HEK293 (cell line): ENCODE measurements at regions not wholly inside any gene's neighbourhood (a gene's known extent, or its start where the extent isn't known, plus 50 kb on each side); places are given as distances from the start of the nearest gene placed in this dataset.

ENCODE experiments used
- CTCF ChIA-PET: fragments of 350-600 bp; formaldehyde crosslinking; extraction: SDS; loops from one replicate; lab custom pipeline; 2021; ENCODE audit warnings: antibody characterized with exemption; lab: Yijun Ruan, JAX
- POLR2A ChIA-PET: fragments of 300-600 bp; formaldehyde crosslinking; extraction: SDS; loops from one replicate; lab custom pipeline; 2020; ENCODE audit warnings: antibody characterized with exemption, inconsistent platforms; lab: Yijun Ruan, JAX
- H3K27ac ChIP-seq: fragments of 200-500 bp; sonication (Bioruptor generic); 2 replicates; pipeline ENCODE4 v1.5.1; 2014; ENCODE audit warnings: low read depth, low read length, control low read depth, inconsistent platforms; ENCODE audit errors: extremely low read depth
- H3K36me3 ChIP-seq, 2 experiments: fragments of 200-500 bp in 1 of 2; sonication (Bioruptor generic) in 1 of 2; 1 replicate in 1 of 2; 2 replicates in 1 of 2; pipeline ENCODE4 v1.5.1; 2014 to 2017; ENCODE audit warnings: inconsistent platforms in 2 of 2, low read length in 2 of 2; ENCODE audit not compliant: control insufficient read depth in 2 of 2, insufficient read depth in 1 of 2
- H3K4me1 ChIP-seq: fragments of 200-500 bp; sonication (Bioruptor generic); 2 replicates; pipeline ENCODE4 v1.5.1; 2014; ENCODE audit warnings: mild to moderate bottlenecking, low read length, inconsistent platforms; ENCODE audit not compliant: control insufficient read depth, insufficient read depth
- H3K4me3 ChIP-seq: 2 replicates; pipeline ENCODE4 v1.5.1; 2011; ENCODE audit warnings: low read depth, mild to moderate bottlenecking, control low read depth, low read length, moderate library complexity
- H3K9me3 ChIP-seq: fragments of 200-500 bp; sonication (Bioruptor generic); 2 replicates; pipeline ENCODE4 v1.5.1; 2014; ENCODE audit warnings: low read depth, low read length, inconsistent platforms; ENCODE audit not compliant: control insufficient read depth, insufficient read depth
- FEZF1 ChIP-seq: fragments of 450-650 bp; formaldehyde crosslinking; IDR thresholded peaks from 2 replicates; pipeline ENCODE4 v1.5.1; 2016; ENCODE audit warnings: missing biosample characterization, missing genetic modification characterization
- MEIS1 ChIP-seq: sonication (generic); formaldehyde crosslinking; IDR thresholded peaks from 2 replicates; pipeline ENCODE4 v1.8.1; 2022; ENCODE audit warnings: missing genetic modification reagents, mild to moderate bottlenecking, borderline replicate concordance
- REPIN1 ChIP-seq: fragments of 450-650 bp; formaldehyde crosslinking; IDR thresholded peaks from 2 replicates; pipeline ENCODE4 v1.5.1; 2017; ENCODE audit warnings: missing biosample characterization, missing genetic modification characterization, low read depth
- SETDB1 ChIP-seq: IDR thresholded peaks from one replicate; pipeline ENCODE4 v1.6.1; 2017; ENCODE audit warnings: mild to moderate bottlenecking, low read length, moderate library complexity, mixed read lengths; ENCODE audit not compliant: insufficient read length
- ZBTB21 ChIP-seq: fragments of 450-650 bp; formaldehyde crosslinking; IDR thresholded peaks from 2 replicates; pipeline ENCODE4 v1.5.1; 2017; ENCODE audit warnings: missing biosample characterization, missing genetic modification characterization
- ZFP3 ChIP-seq: fragments of 450-650 bp; formaldehyde crosslinking; IDR thresholded peaks from 2 replicates; pipeline ENCODE4 v1.5.1; 2016; ENCODE audit warnings: low read depth, missing biosample characterization, missing genetic modification characterization
- ZFP41 ChIP-seq: fragments of 450-650 bp; formaldehyde crosslinking; IDR thresholded peaks from 2 replicates; pipeline ENCODE4 v1.5.1; 2016; ENCODE audit warnings: missing biosample characterization, missing genetic modification characterization, borderline replicate concordance
- ZNF114 ChIP-seq: fragments of 450-650 bp; formaldehyde crosslinking; IDR thresholded peaks from 2 replicates; pipeline ENCODE4 v1.5.0; 2017; ENCODE audit warnings: missing biosample characterization, missing genetic modification characterization
- ZNF223 ChIP-seq: fragments of 450-650 bp; formaldehyde crosslinking; IDR thresholded peaks from 2 replicates; pipeline ENCODE4 v1.5.1; 2016; ENCODE audit warnings: missing biosample characterization, missing genetic modification characterization
- ZNF26 ChIP-seq: fragments of 450-650 bp; formaldehyde crosslinking; IDR thresholded peaks from 2 replicates; pipeline ENCODE4 v1.5.1; 2016; ENCODE audit warnings: missing biosample characterization, missing genetic modification characterization
- ZNF341 ChIP-seq: fragments of 450-650 bp; formaldehyde crosslinking; IDR thresholded peaks from 2 replicates; pipeline ENCODE4; 2016; ENCODE audit warnings: low read depth, missing biosample characterization, missing genetic modification characterization
- ZNF354C ChIP-seq: fragments of 450-650 bp; formaldehyde crosslinking; IDR thresholded peaks from 2 replicates; pipeline ENCODE4 v1.5.1; 2016; ENCODE audit warnings: missing biosample characterization, missing genetic modification characterization, low read depth, borderline replicate concordance
- ZNF513 ChIP-seq: fragments of 450-650 bp; IDR thresholded peaks from 2 replicates; pipeline ENCODE4 v1.5.1; 2018; ENCODE audit warnings: missing biosample characterization, missing genetic modification characterization
- ZNF580 ChIP-seq: fragments of 450-650 bp; formaldehyde crosslinking; IDR thresholded peaks from 2 replicates; pipeline ENCODE4 v1.5.1; 2016; ENCODE audit warnings: missing biosample characterization, missing genetic modification characterization
- ZNF600 ChIP-seq: fragments of 450-650 bp; formaldehyde crosslinking; IDR thresholded peaks from 2 replicates; pipeline ENCODE4 v1.5.1; 2016; ENCODE audit warnings: missing biosample characterization, missing genetic modification characterization
- ZNF629 ChIP-seq: fragments of 450-650 bp; formaldehyde crosslinking; IDR thresholded peaks from 2 replicates; pipeline ENCODE4 v1.5.1; 2017; ENCODE audit warnings: missing biosample characterization, missing genetic modification characterization
- ZNF677 ChIP-seq: fragments of 450-650 bp; IDR thresholded peaks from 2 replicates; pipeline ENCODE4 v1.5.0; 2018; ENCODE audit warnings: missing biosample characterization, mild to moderate bottlenecking, missing genetic modification characterization, moderate library complexity
- ZNF701 ChIP-seq: fragments of 450-650 bp; formaldehyde crosslinking; IDR thresholded peaks from 2 replicates; pipeline ENCODE4 v1.5.1; 2016; ENCODE audit warnings: missing biosample characterization, missing genetic modification characterization
- ZSCAN23 ChIP-seq: fragments of 450-650 bp; formaldehyde crosslinking; IDR thresholded peaks from 2 replicates; pipeline ENCODE4 v1.5.1; 2016; ENCODE audit warnings: missing biosample characterization, missing genetic modification characterization
- ZXDB ChIP-seq: fragments of 450-650 bp; formaldehyde crosslinking; IDR thresholded peaks from 2 replicates; pipeline ENCODE4 v1.5.1; 2016; ENCODE audit warnings: missing biosample characterization, missing genetic modification characterization

- H3K36me3 ChIP-seq = no peaks in the 10 kb centered on the region
- H3K4me3 ChIP-seq = no peak overlapping the region
- H3K9me3 ChIP-seq = no peaks in the 10 kb centered on the region
- TF ChIP-seq ZNF600 (tag by site-specific recombination) = no peak
- TF ChIP-seq SETDB1 = no peak
- no peak for TF ChIP-seq ZNF341
- no peak for TF ChIP-seq MEIS1 (CRISPR knock-in tag)
- TF ChIP-seq ZFP3 (tag by site-specific recombination) = no peak
- no peak for TF ChIP-seq ZNF629 (tag by site-specific recombination)
- TF ChIP-seq FEZF1 (tag by site-specific recombination) = no peak
- TF ChIP-seq ZNF223 (tag by site-specific recombination) = no peak
- no peak for TF ChIP-seq ZNF701 (tag by site-specific recombination)
- TF ChIP-seq ZNF677 (tag by site-specific recombination) = no peak
- TF ChIP-seq ZXDB (tag by site-specific recombination) = no peak
- TF ChIP-seq ZFP41 (tag by site-specific recombination) = no peak
- TF ChIP-seq ZNF114 (tag by site-specific recombination) = no peak
- no peak for TF ChIP-seq ZNF513 (tag by site-specific recombination)
- no peak for TF ChIP-seq ZNF354C (tag by site-specific recombination)
- TF ChIP-seq REPIN1 (tag by site-specific recombination) = no peak
- TF ChIP-seq ZNF26 = no peak
- no peak for TF ChIP-seq ZSCAN23 (tag by site-specific recombination)
- CTCF ChIA-PET = no interaction called here
- H3K27ac ChIP-seq = no peak overlapping the region
- no peaks in the 10 kb centered on the region for H3K4me1 ChIP-seq
- POLR2A ChIA-PET = no interaction called here
These were observed 351.3 kb downstream of the TMEM121 start for GRCh38 chr14:105877645-105878044.

DNA sequence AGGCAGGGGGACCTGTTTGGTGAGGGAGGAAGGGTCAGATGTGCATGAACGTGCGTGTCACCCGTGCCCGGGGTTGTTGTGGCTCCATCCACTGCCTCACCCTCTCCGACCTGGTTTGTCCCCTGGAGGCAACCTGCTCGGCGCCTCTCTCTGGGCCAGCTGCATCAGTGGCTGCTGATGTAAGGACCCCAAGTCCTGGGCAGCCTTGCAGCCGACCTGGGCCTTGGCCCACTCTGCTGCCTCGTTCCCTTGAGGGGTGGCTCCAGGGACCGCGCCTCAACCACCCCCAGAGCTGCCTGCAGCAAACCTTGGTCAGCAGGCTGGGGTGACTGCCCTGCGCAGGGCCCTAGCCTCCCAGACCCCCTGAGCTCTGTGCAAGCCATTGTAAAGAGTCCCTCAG lies 351.7 kb downstream of the TMEM121 start:
- Histone ChIP-seq H3K27ac (no peak overlapping the region), H3K4me1 (no peaks in the 10 kb centered on the region), H3K36me3 (no peaks in the 10 kb centered on the region), H3K9me3 (no peaks in the 10 kb centered on the region), H3K4me3 (no peak overlapping the region)
- no peak for TF ChIP-seq ZNF580
- ChIA-PET CTCF (no interaction called here), POLR2A (no interaction called here)

DNA sequence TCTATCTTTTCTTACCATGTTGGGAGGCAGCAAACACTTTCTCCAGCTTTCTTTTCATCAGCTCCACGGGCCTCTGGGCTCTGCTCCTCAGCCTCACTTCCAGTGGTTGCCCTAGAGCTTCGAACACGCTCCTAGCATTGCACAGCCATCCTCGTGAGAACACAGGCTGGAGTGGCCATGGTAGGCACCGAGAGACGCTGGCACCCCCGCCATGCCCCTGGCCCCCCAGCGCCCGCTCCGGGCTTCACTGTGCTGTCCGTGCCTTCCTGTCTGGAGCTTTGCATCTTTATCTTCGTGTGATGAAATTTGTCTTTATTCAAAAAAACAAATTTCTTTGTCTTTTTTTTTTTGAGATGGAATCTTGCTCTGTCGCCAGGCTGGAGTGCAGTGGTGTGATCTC lies 352.2 kb downstream of the TMEM121 start:
- no peak for TF ChIP-seq ZBTB21 (tag by site-specific recombination)
- Histone ChIP-seq H3K4me1 (no peaks in the 10 kb centered on the region), H3K4me3 (no peak overlapping the region), H3K36me3 (no peaks in the 10 kb centered on the region), H3K27ac (no peak overlapping the region), H3K9me3 (no peaks in the 10 kb centered on the region)
- ChIA-PET POLR2A (no interaction called here), CTCF (no interaction called here)
